Thyroid gland (tissue), 4 donors: ENCODE measurements at regions not wholly inside any gene's neighbourhood (a gene's known extent, or its start where the extent isn't known, plus 50 kb on each side); places are given as distances from the start of the nearest gene placed in this dataset.

Experiments
- CTCF ChIP-seq, 6 experiments: fragments of 200-600 bp in 3 of 6; fragments of 450-650 bp in 3 of 6; sonication (generic) in 3 of 6; IDR thresholded peaks; one replicate each; pipeline ENCODE4 v1.5.1; 2016 to 2019; ENCODE audit warnings: antibody characterized with exemption in 6 of 6, mild to moderate bottlenecking in 2 of 6, inconsistent platforms in 1 of 6, moderate library complexity in 1 of 6
- POLR2A ChIP-seq, 2 donors: fragments of 450-650 bp; IDR thresholded peaks; one replicate each; pipeline ENCODE4 v1.6.1; 2017; ENCODE audit warnings: antibody characterized with exemption in 2 of 2, mild to moderate bottlenecking in 2 of 2, moderate library complexity in 1 of 2

- TF ChIP-seq CTCF (IDR thresholded peaks at IDR 0.05) (no peak), POLR2A (IDR thresholded peaks at IDR 0.05) (no peak)
Observed at GRCh38 chr6:19722999-19723398, 114.2 kb upstream of the ID4 start.
